GM23338 (cell line): ENCODE measurements at regions not wholly inside any gene's neighbourhood (a gene's known extent, or its start where the extent isn't known, plus 50 kb on each side); places are given as distances from the start of the nearest gene placed in this dataset.

Experiments
- CREB1 ChIP-seq: fragments of 250-450 bp; sonication (Bioruptor Pico); IDR thresholded peaks from 2 replicates; pipeline ENCODE4 v1.5.0; 2020; ENCODE audit warnings: low read depth, mild to moderate bottlenecking, moderate library complexity
- EZH2 ChIP-seq: fragments of 200-600 bp; sonication (generic); IDR thresholded peaks from one replicate; pipeline ENCODE4 v1.8.0; 2017; ENCODE audit warnings: antibody characterized with exemption, mild to moderate bottlenecking, low read depth; ENCODE audit not compliant: unreplicated experiment
- EZH2phosphoT487 ChIP-seq: fragments of 200-600 bp; sonication (generic); IDR thresholded peaks from one replicate; pipeline ENCODE4 v1.8.1; 2018; ENCODE audit warnings: antibody characterized with exemption; ENCODE audit not compliant: unreplicated experiment
- JUNB ChIP-seq: IDR thresholded peaks from one replicate; pipeline ENCODE4 v1.6.1; 2016; ENCODE audit warnings: antibody characterized with exemption; ENCODE audit not compliant: unreplicated experiment
- NANOG ChIP-seq: IDR thresholded peaks from 2 replicates; pipeline ENCODE4 v1.6.1; 2016; ENCODE audit warnings: antibody characterized with exemption, borderline replicate concordance
- POLR2AphosphoS5 ChIP-seq: IDR thresholded peaks from 2 replicates; pipeline ENCODE4 v1.6.1; 2016; ENCODE audit warnings: antibody characterized with exemption, low read depth
- STAT1 ChIP-seq: IDR thresholded peaks from one replicate; pipeline ENCODE4 v1.6.1; 2016; ENCODE audit warnings: antibody characterized with exemption; ENCODE audit not compliant: unreplicated experiment
- ZNF114 ChIP-seq: fragments of 250-450 bp; sonication (Bioruptor Pico); IDR thresholded peaks from 2 replicates; pipeline ENCODE4 v1.5.0; 2020; ENCODE audit warnings: mild to moderate bottlenecking, moderate library complexity
- TF ChIP-seq, protein P1 (sequence below), 2 experiments: fragments of 200-600 bp in 1 of 2; sonication (generic) in 1 of 2; conservative IDR thresholded peaks; 2 replicates each; pipeline versions ENCODE4 v1.5.1 to v1.6.1; 2016 to 2017; ENCODE audit warnings: antibody characterized with exemption in 2 of 2, low read depth in 2 of 2, mild to moderate bottlenecking in 2 of 2, moderate library complexity in 1 of 2
- TF ChIP-seq, protein P2 (sequence below): IDR thresholded peaks from one replicate; pipeline ENCODE4 v1.6.1; 2018; ENCODE audit warnings: antibody characterized with exemption; ENCODE audit not compliant: unreplicated experiment

DNA sequence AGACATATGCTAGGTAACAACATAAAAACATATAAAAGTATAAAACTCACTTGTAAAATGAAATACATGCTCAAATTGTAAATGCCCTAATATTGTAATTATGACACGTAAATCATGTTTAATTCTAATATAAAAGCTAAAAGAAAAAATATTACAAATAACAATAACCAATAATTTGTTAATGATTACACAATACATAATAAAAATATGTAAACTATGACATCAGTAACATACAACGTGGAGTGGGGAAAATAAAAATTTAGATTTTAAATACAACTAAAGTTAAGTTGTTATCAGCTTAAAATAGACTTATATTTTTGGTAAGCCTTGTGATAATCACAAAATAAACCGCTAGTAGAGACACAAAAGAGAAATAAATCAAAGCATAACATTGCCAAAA, 376.4 kb downstream of the BRINP2 start:
- no peak for TF ChIP-seq POLR2AphosphoS5
- TF ChIP-seq, protein P1, sequence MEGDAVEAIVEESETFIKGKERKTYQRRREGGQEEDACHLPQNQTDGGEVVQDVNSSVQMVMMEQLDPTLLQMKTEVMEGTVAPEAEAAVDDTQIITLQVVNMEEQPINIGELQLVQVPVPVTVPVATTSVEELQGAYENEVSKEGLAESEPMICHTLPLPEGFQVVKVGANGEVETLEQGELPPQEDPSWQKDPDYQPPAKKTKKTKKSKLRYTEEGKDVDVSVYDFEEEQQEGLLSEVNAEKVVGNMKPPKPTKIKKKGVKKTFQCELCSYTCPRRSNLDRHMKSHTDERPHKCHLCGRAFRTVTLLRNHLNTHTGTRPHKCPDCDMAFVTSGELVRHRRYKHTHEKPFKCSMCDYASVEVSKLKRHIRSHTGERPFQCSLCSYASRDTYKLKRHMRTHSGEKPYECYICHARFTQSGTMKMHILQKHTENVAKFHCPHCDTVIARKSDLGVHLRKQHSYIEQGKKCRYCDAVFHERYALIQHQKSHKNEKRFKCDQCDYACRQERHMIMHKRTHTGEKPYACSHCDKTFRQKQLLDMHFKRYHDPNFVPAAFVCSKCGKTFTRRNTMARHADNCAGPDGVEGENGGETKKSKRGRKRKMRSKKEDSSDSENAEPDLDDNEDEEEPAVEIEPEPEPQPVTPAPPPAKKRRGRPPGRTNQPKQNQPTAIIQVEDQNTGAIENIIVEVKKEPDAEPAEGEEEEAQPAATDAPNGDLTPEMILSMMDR (conservative IDR thresholded peaks at IDR 0.05; ENCODE audit: low read depth in 2 of 2) = no peak
- no peak for TF ChIP-seq JUNB
- TF ChIP-seq EZH2phosphoT487 = no peak
- no peak for TF ChIP-seq EZH2
- TF ChIP-seq, protein P2, sequence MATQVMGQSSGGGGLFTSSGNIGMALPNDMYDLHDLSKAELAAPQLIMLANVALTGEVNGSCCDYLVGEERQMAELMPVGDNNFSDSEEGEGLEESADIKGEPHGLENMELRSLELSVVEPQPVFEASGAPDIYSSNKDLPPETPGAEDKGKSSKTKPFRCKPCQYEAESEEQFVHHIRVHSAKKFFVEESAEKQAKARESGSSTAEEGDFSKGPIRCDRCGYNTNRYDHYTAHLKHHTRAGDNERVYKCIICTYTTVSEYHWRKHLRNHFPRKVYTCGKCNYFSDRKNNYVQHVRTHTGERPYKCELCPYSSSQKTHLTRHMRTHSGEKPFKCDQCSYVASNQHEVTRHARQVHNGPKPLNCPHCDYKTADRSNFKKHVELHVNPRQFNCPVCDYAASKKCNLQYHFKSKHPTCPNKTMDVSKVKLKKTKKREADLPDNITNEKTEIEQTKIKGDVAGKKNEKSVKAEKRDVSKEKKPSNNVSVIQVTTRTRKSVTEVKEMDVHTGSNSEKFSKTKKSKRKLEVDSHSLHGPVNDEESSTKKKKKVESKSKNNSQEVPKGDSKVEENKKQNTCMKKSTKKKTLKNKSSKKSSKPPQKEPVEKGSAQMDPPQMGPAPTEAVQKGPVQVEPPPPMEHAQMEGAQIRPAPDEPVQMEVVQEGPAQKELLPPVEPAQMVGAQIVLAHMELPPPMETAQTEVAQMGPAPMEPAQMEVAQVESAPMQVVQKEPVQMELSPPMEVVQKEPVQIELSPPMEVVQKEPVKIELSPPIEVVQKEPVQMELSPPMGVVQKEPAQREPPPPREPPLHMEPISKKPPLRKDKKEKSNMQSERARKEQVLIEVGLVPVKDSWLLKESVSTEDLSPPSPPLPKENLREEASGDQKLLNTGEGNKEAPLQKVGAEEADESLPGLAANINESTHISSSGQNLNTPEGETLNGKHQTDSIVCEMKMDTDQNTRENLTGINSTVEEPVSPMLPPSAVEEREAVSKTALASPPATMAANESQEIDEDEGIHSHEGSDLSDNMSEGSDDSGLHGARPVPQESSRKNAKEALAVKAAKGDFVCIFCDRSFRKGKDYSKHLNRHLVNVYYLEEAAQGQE = no peak
- TF ChIP-seq CREB1 (CRISPR knock-in tag) = no peak
- no peak for TF ChIP-seq STAT1
- TF ChIP-seq NANOG = no peak
- TF ChIP-seq ZNF114 (CRISPR knock-in tag) = no peak
